H1 (cell line): ENCODE measurements at regions not wholly inside any gene's neighbourhood (a gene's known extent, or its start where the extent isn't known, plus 50 kb on each side); places are given as distances from the start of the nearest gene placed in this dataset.

Source experiments
- CTCF ChIA-PET: fragments of 300-600 bp; sonication (Branson Sonifier 250); formaldehyde crosslinking; loops from one replicate; lab custom pipeline; 2021; ENCODE audit not compliant: partially characterized antibody; lab: Charles Lee
- POLR2A ChIA-PET: fragments of 300-600 bp; sonication (Branson Sonifier 250); formaldehyde crosslinking; loops from one replicate; lab custom pipeline; 2021; ENCODE audit warnings: inconsistent platforms; ENCODE audit not compliant: partially characterized antibody; lab: Charles Lee
- DNase-seq, 2 experiments: peaks; one replicate each; pipeline versions ENCODE4 v3.0.0 to v3.0.0-alpha.2; 2010 to 2022; ENCODE audit warnings: low spot score in 2 of 2, low read depth in 1 of 2, mixed read lengths in 1 of 2
- FAIRE-seq: peaks from 2 replicates; lab custom pipeline; 2011; peaks lifted over from hg19 to GRCh38; lab: Jason Lieb, UNC
- H2AFZ ChIP-seq: 2 replicates; pipeline ENCODE4 v1.8.1; 2012; ENCODE audit warnings: low read length, inconsistent platforms
- H2AK5ac ChIP-seq: 2 replicates; pipeline ENCODE4 v1.6.1; 2013; ENCODE audit warnings: low read depth, low read length
- H2BK120ac ChIP-seq: replicated peaks from 2 replicates; pipeline ENCODE3; 2013; ENCODE audit warnings: low read depth, low read length, inconsistent platforms
- H2BK12ac ChIP-seq: 2 replicates; pipeline ENCODE4 v1.6.1; 2013; ENCODE audit warnings: low read depth, low read length
- H2BK15ac ChIP-seq: 2 replicates; pipeline ENCODE4 v1.6.1; 2013; ENCODE audit warnings: low read length
- H2BK20ac ChIP-seq: 2 replicates; pipeline ENCODE4 v1.6.1; 2013; ENCODE audit warnings: low read length
- H2BK5ac ChIP-seq: 2 replicates; pipeline ENCODE4 v1.6.1; 2013; ENCODE audit warnings: low read depth, low read length
- H3K14ac ChIP-seq: 2 replicates; pipeline ENCODE4 v1.6.1; 2013; ENCODE audit warnings: inconsistent platforms; ENCODE audit not compliant: insufficient read length
- H3K18ac ChIP-seq: 2 replicates; pipeline ENCODE4 v1.6.1; 2013; ENCODE audit warnings: low read length; ENCODE audit errors: extremely low read depth
- H3K23ac ChIP-seq: 2 replicates; pipeline ENCODE4 v1.6.1; 2013; ENCODE audit warnings: inconsistent platforms; ENCODE audit not compliant: insufficient read length
- H3K23me2 ChIP-seq: 2 replicates; pipeline ENCODE4 v1.6.1; 2013; ENCODE audit warnings: low read depth, low read length
- H3K27ac ChIP-seq: 2 replicates; pipeline ENCODE4 v1.6.1; 2011; ENCODE audit warnings: low read depth, low read length, inconsistent platforms
- H3K27me3 ChIP-seq, 4 experiments: replicated peaks in 1 of 4; 1 replicate in 1 of 4; 2 replicates in 3 of 4; pipeline versions ENCODE4 v1.6.1 to v1.8.1; 2011 to 2013; ENCODE audit warnings: low read length in 3 of 4, mild to moderate bottlenecking in 3 of 4, inconsistent platforms in 2 of 4, mixed read lengths in 2 of 4, moderate library complexity in 1 of 4; ENCODE audit not compliant: control insufficient read depth in 3 of 4, insufficient read depth in 3 of 4; ENCODE audit errors: extremely low read depth in 1 of 4
- H3K36me3 ChIP-seq, 4 experiments: 2 replicates each; pipeline versions ENCODE4 v1.6.1 to v1.8.1; 2011 to 2013; ENCODE audit warnings: mild to moderate bottlenecking in 4 of 4, low read length in 3 of 4, moderate library complexity in 2 of 4, control low read depth in 1 of 4, inconsistent platforms in 1 of 4; ENCODE audit not compliant: insufficient read depth in 4 of 4, control insufficient read depth in 2 of 4
- H3K4ac ChIP-seq: replicated peaks from 2 replicates; pipeline ENCODE3; 2013; ENCODE audit warnings: low read length, low read depth, mixed read lengths, inconsistent platforms; ENCODE audit not compliant: insufficient read length
- H3K4me1 ChIP-seq, 4 experiments: replicated peaks in 1 of 4; 1 replicate in 1 of 4; 2 replicates in 3 of 4; pipeline versions ENCODE4 v1.6.1 to v1.8.1; 2011 to 2013; ENCODE audit warnings: low read length in 3 of 4, inconsistent platforms in 2 of 4, mixed read lengths in 1 of 4; ENCODE audit not compliant: insufficient read depth in 4 of 4, control insufficient read depth in 3 of 4
- H3K4me2 ChIP-seq, 2 experiments: 2 replicates each; pipeline versions ENCODE4 v1.6.1 to v1.8.1; 2011 to 2013; ENCODE audit warnings: low read depth in 2 of 2, low read length in 2 of 2, control low read depth in 1 of 2, inconsistent platforms in 1 of 2, mild to moderate bottlenecking in 1 of 2; ENCODE audit not compliant: insufficient read depth in 1 of 2
- H3K4me3 ChIP-seq, 4 experiments: fragments of 200-600, 300-600 bp in 1 of 4; sonication (generic), shearing (Covaris generic), sonication (Bioruptor Twin) in 1 of 4; 2 replicates each; pipeline versions ENCODE4 v1.5.1 to v1.8.1; 2011 to 2016; ENCODE audit warnings: low read length in 4 of 4, low read depth in 3 of 4, control low read depth in 2 of 4, inconsistent platforms in 2 of 4, mild to moderate bottlenecking in 2 of 4, mixed read lengths in 1 of 4, moderate library complexity in 1 of 4; ENCODE audit not compliant: insufficient read depth in 2 of 4; ENCODE audit errors: extremely low read depth in 1 of 4
- H3K56ac ChIP-seq: replicated peaks from 2 replicates; pipeline ENCODE3; 2013; ENCODE audit warnings: low read depth, mild to moderate bottlenecking, mixed read lengths, low read length, inconsistent platforms; ENCODE audit not compliant: insufficient read length
- H3K79me1 ChIP-seq: 2 replicates; pipeline ENCODE4 v1.6.1; 2013; ENCODE audit warnings: low read depth, low read length, control low read depth
- H3K79me2 ChIP-seq, 2 experiments: 2 replicates each; pipeline versions ENCODE4 v1.6.1 to v1.8.1; 2012 to 2013; ENCODE audit warnings: low read length in 2 of 2, mild to moderate bottlenecking in 2 of 2, inconsistent platforms in 1 of 2; ENCODE audit not compliant: insufficient read depth in 2 of 2, control insufficient read depth in 1 of 2
- H3K9ac ChIP-seq, 4 experiments: replicated peaks in 1 of 4; 1 replicate in 1 of 4; 2 replicates in 3 of 4; pipeline versions ENCODE4 v1.6.1 to v1.8.1; 2011 to 2013; ENCODE audit warnings: low read depth in 3 of 4, low read length in 3 of 4, control low read depth in 2 of 4, mild to moderate bottlenecking in 2 of 4, moderate library complexity in 2 of 4, inconsistent platforms in 1 of 4; ENCODE audit errors: extremely low read depth in 1 of 4
- H3K9me3 ChIP-seq, 2 experiments: 2 replicates each; pipeline versions ENCODE4 v1.6.1 to v1.8.1; 2012 to 2013; ENCODE audit warnings: mild to moderate bottlenecking in 2 of 2, moderate library complexity in 2 of 2, control low read depth in 1 of 2, inconsistent platforms in 1 of 2, low read depth in 1 of 2, low read length in 1 of 2, mixed read lengths in 1 of 2; ENCODE audit not compliant: insufficient read depth in 2 of 2
- H4K20me1 ChIP-seq, 2 experiments: replicated peaks in 1 of 2; 2 replicates each; pipeline versions ENCODE3 to v1.8.1; 2011 to 2013; ENCODE audit warnings: inconsistent platforms in 2 of 2, low read length in 2 of 2, mild to moderate bottlenecking in 1 of 2; ENCODE audit not compliant: insufficient read depth in 2 of 2, control insufficient read depth in 1 of 2
- H4K5ac ChIP-seq: 2 replicates; pipeline ENCODE4 v1.6.1; 2013; ENCODE audit warnings: low read length, low read depth, mixed read lengths, inconsistent platforms; ENCODE audit not compliant: insufficient read length
- H4K8ac ChIP-seq: 2 replicates; pipeline ENCODE4 v1.8.0; 2013; ENCODE audit warnings: mild to moderate bottlenecking, moderate library complexity, low read length, inconsistent platforms; ENCODE audit not compliant: insufficient read depth; ENCODE audit errors: extremely low read depth
- H4K91ac ChIP-seq: replicated peaks from 2 replicates; pipeline ENCODE3; 2013; ENCODE audit warnings: low read length, mixed read lengths, inconsistent platforms; ENCODE audit not compliant: insufficient read length
- CEBPB ChIP-seq: IDR thresholded peaks from 2 replicates; pipeline ENCODE4 v1.6.1; 2012; ENCODE audit warnings: low read depth, low read length
- SAP30 ChIP-seq: fragments of 300-600 bp; sonication (generic); IDR thresholded peaks from 2 replicates; pipeline ENCODE4 v1.7.1; 2012; ENCODE audit warnings: low read length, moderate library complexity, mild to moderate bottlenecking, inconsistent platforms; ENCODE audit not compliant: insufficient read depth, insufficient replicate concordance
- SIRT6 ChIP-seq: IDR thresholded peaks from one replicate; pipeline ENCODE4 v1.7.1; 2012; ENCODE audit warnings: low read length, inconsistent platforms
- WGBS, 2 experiments: shearing (Covaris generic) in 1 of 2; methylation state at CpG; one replicate each; pipeline versions ENCODE4 v1.1.6 to v1.1.7; 2013 to 2015; ENCODE audit warnings: low lambda C conversion rate in 2 of 2, mixed read lengths in 2 of 2, inconsistent platforms in 1 of 2, low coverage in 1 of 2, missing lambda C conversion rate in 1 of 2; ENCODE audit not compliant: insufficient replicate concordance in 2 of 2, insufficient coverage in 1 of 2, insufficient read length in 1 of 2; ENCODE audit errors: extremely low coverage in 1 of 2, missing lambda C conversion rate in 1 of 2; 5-methylcytosine and 5-hydroxymethylcytosine counted together
- TF ChIP-seq, protein P1 (sequence below), 3 experiments: IDR thresholded peaks; 1 replicate in 2 of 3; 2 replicates in 1 of 3; pipeline versions ENCODE4 v1.5.1 to v1.6.1; 2011; ENCODE audit warnings: low read length in 3 of 3, mild to moderate bottlenecking in 3 of 3, inconsistent platforms in 2 of 3, low read depth in 1 of 3, moderate library complexity in 1 of 3; ENCODE audit not compliant: insufficient read depth in 1 of 3; ENCODE audit errors: control extremely low read depth in 1 of 3

DNA sequence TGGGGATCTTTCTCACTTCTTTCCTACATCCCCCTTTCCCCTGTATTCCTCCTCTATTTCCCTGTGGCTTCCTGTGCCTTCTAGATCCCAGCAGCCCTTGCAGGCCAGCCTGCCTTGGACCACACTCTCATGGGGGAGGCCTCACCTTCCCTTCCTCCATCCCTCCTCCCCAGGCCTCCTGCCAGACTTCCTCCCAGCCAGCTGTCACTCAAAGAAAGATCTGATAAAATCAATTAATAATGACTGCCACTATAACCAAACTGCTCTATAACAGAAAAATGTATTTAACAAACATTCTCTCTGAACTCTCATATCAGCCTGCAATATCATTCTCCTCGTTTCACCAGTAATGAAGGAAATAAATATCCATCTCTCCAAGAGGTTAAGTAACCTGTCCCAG is 144.9 kb upstream of the SIX2 start:
- no peaks in the 10 kb centered on the region; a peak in 1 of 8 replicates for H3K36me3 ChIP-seq
- no peaks in the 10 kb centered on the region for H3K23me2 ChIP-seq
- H3K79me2 ChIP-seq = no peaks in the 10 kb centered on the region
- H4K91ac ChIP-seq = no peak overlapping the region
- TF ChIP-seq, protein P1, sequence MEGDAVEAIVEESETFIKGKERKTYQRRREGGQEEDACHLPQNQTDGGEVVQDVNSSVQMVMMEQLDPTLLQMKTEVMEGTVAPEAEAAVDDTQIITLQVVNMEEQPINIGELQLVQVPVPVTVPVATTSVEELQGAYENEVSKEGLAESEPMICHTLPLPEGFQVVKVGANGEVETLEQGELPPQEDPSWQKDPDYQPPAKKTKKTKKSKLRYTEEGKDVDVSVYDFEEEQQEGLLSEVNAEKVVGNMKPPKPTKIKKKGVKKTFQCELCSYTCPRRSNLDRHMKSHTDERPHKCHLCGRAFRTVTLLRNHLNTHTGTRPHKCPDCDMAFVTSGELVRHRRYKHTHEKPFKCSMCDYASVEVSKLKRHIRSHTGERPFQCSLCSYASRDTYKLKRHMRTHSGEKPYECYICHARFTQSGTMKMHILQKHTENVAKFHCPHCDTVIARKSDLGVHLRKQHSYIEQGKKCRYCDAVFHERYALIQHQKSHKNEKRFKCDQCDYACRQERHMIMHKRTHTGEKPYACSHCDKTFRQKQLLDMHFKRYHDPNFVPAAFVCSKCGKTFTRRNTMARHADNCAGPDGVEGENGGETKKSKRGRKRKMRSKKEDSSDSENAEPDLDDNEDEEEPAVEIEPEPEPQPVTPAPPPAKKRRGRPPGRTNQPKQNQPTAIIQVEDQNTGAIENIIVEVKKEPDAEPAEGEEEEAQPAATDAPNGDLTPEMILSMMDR (IDR thresholded peaks at IDR 0.05; ENCODE audit: control extremely low read depth in 1 of 3, insufficient read depth in 1 of 3, low read depth in 1 of 3, low read length in 3 of 3) = no peak
- TF ChIP-seq SIRT6 = no peak
- TF ChIP-seq CEBPB = no peak
- TF ChIP-seq SAP30 = no peak
- no peak overlapping the region for H3K23ac ChIP-seq
- H2AFZ ChIP-seq = no peak overlapping the region
- no peak overlapping the region for H3K4ac ChIP-seq
- no peak overlapping the region for H3K27ac ChIP-seq
- no peak for FAIRE-seq
- no peaks in the 10 kb centered on the region for H3K79me1 ChIP-seq
- no peak overlapping the region for H3K4me3 ChIP-seq
- H3K27me3 ChIP-seq = no peaks in the 10 kb centered on the region
- 88% methylated on average over 1 of the region's 1 CpG; no CpG with 5 or more reads in 1 of the 2 experiments for WGBS, 2 experiments
- H4K8ac ChIP-seq = no peak overlapping the region
- H3K4me2 ChIP-seq = no peak overlapping the region
- H3K9ac ChIP-seq = no peak overlapping the region
- ChIA-PET CTCF (no interaction called here), POLR2A (no interaction called here)
- H3K18ac ChIP-seq = no peak overlapping the region
- H2BK5ac ChIP-seq = no peak overlapping the region
- no peak overlapping the region for H4K5ac ChIP-seq
- H2BK20ac ChIP-seq = no peak overlapping the region
- H4K20me1 ChIP-seq = no peaks in the 10 kb centered on the region
- no peak overlapping the region for H2AK5ac ChIP-seq
- H3K9me3 ChIP-seq = peaks cover 0 to 6% of the 10 kb centered on the region in 2 experiments; a peak in 1 of 4 replicates
- DNase-seq = no peak
- H2BK12ac ChIP-seq = no peak overlapping the region
- H3K14ac ChIP-seq = no peak overlapping the region
- H2BK15ac ChIP-seq = no peak overlapping the region
- peaks cover 0 to 3% (median 0%) of the 10 kb centered on the region in 4 experiments; a peak in 1 of 7 replicates for H3K4me1 ChIP-seq
- no peak overlapping the region for H2BK120ac ChIP-seq
- H3K56ac ChIP-seq = no peak overlapping the region
